Peyer's patch (tissue), 4 donors: ENCODE measurements at regions not wholly inside any gene's neighbourhood (a gene's known extent, or its start where the extent isn't known, plus 50 kb on each side); places are given as distances from the start of the nearest gene placed in this dataset.

Experiments used
- DNase-seq, 3 donors: peaks; one replicate each; pipeline ENCODE4 v3.0.0-alpha.2; 2017 to 2019
- H3K27ac ChIP-seq, 4 donors: fragments of 200-600 bp; sonication (generic); one replicate each; pipeline ENCODE4 v1.5.1; 2016 to 2019
- H3K27me3 ChIP-seq, 2 donors: fragments of 200-600 bp; sonication (generic); one replicate each; pipeline ENCODE4 v1.5.1; 2019
- H3K36me3 ChIP-seq, 3 donors: fragments of 200-600 bp; sonication (generic); one replicate each; pipeline ENCODE4 v1.5.1; 2016 to 2019
- H3K4me1 ChIP-seq, 4 donors: fragments of 200-600 bp; sonication (generic); one replicate each; pipeline ENCODE4 v1.5.1; 2016 to 2019
- H3K4me3 ChIP-seq, 4 donors: fragments of 200-600 bp; sonication (generic); 1 replicate in 3 of 4; 2 replicates in 1 of 4; pipeline ENCODE4 v1.5.1; 2016 to 2019; ENCODE audit warnings: mild to moderate bottlenecking in 1 of 4
- H3K9me3 ChIP-seq, 4 donors: fragments of 200-600 bp; sonication (generic); one replicate each; pipeline ENCODE4 v1.5.1; 2016 to 2019; ENCODE audit warnings: mild to moderate bottlenecking in 1 of 4
- POLR2A ChIP-seq, 2 donors: fragments of 450-650 bp; IDR thresholded peaks; one replicate each; pipeline ENCODE4 v1.5.1; 2017; ENCODE audit warnings: antibody characterized with exemption in 2 of 2, mild to moderate bottlenecking in 2 of 2, moderate library complexity in 2 of 2
- TF ChIP-seq, protein P1 (sequence below), 6 experiments: fragments of 450-650 bp in 4 of 6; fragments of 200-600 bp in 2 of 6; sonication (generic) in 1 of 6; IDR thresholded peaks; one replicate each; pipeline ENCODE4 v1.5.1; 2017 to 2019; ENCODE audit warnings: antibody characterized with exemption in 6 of 6, mild to moderate bottlenecking in 3 of 6, moderate library complexity in 1 of 6

GRCh38 chr5:92822183-92822582 lies 758.8 kb downstream of the NR2F1-AS1 start:
- no peaks in the 10 kb centered on the region for H3K9me3 ChIP-seq
- no peak overlapping the region for H3K4me3 ChIP-seq
- TF ChIP-seq, protein P1, sequence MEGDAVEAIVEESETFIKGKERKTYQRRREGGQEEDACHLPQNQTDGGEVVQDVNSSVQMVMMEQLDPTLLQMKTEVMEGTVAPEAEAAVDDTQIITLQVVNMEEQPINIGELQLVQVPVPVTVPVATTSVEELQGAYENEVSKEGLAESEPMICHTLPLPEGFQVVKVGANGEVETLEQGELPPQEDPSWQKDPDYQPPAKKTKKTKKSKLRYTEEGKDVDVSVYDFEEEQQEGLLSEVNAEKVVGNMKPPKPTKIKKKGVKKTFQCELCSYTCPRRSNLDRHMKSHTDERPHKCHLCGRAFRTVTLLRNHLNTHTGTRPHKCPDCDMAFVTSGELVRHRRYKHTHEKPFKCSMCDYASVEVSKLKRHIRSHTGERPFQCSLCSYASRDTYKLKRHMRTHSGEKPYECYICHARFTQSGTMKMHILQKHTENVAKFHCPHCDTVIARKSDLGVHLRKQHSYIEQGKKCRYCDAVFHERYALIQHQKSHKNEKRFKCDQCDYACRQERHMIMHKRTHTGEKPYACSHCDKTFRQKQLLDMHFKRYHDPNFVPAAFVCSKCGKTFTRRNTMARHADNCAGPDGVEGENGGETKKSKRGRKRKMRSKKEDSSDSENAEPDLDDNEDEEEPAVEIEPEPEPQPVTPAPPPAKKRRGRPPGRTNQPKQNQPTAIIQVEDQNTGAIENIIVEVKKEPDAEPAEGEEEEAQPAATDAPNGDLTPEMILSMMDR (IDR thresholded peaks at IDR 0.05) = no peak
- no peak for TF ChIP-seq POLR2A (IDR thresholded peaks at IDR 0.05)
- no peaks in the 10 kb centered on the region for H3K27me3 ChIP-seq
- no peaks in the 10 kb centered on the region for H3K4me1 ChIP-seq
- no peaks in the 10 kb centered on the region for H3K36me3 ChIP-seq
- no peak overlapping the region for H3K27ac ChIP-seq
- DNase-seq = no peak

GRCh38 chr5:92809855-92810465 lies 771.1 kb downstream of the NR2F1-AS1 start:
- no peaks in the 10 kb centered on the region for H3K4me1 ChIP-seq
- no peaks in the 10 kb centered on the region for H3K9me3 ChIP-seq
- H3K27me3 ChIP-seq = no peaks in the 10 kb centered on the region
- no peak for DNase-seq
- H3K27ac ChIP-seq = no peak overlapping the region
- no peak overlapping the region for H3K4me3 ChIP-seq
- TF ChIP-seq POLR2A (IDR thresholded peaks at IDR 0.05) = no peak
- TF ChIP-seq, protein P1 (IDR thresholded peaks at IDR 0.05) = no peak
- no peaks in the 10 kb centered on the region for H3K36me3 ChIP-seq

DNA sequence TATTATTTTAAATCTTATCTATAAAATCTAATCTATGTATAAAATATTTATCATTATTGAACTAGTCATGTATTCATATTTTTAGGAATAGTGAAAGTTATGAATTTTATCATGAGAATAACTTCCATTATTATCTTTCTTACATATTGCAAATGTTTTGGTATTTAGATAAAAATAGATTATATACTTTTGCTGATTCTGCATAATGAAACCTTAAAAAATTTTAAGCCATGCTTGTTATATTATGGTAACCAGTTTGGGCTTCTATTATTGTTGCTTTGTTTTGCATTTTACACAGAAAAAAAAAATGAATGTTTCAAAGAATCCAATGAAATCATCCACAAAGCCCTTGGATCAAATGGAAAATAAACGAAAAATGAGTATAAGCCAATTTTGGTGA lies 772.5 kb downstream of the NR2F1-AS1 start:
- Histone ChIP-seq H3K27me3 (no peaks in the 10 kb centered on the region), H3K4me3 (no peak overlapping the region), H3K9me3 (no peaks in the 10 kb centered on the region), H3K27ac (no peak overlapping the region), H3K36me3 (no peaks in the 10 kb centered on the region), H3K4me1 (no peaks in the 10 kb centered on the region)
- TF ChIP-seq, protein P1 (IDR thresholded peaks at IDR 0.05) = no peak
- no peak for DNase-seq

DNA sequence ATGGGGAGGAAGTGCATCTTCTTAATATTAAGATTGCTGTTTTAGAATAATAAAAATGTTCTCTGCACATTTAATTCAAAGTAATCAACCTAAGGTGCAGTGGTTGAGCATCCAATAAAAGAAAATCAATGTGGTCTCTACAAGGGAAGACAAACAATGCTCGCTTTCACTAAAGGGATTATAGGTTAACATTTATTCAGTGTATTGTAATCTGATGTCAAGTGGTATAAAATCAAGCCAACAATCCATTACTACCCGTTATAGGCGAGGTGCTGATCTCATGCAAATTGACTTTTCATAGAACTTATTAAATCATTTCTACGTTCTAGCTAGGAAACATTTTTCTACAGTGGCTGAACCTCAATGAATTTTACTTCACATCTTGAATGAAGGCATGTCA lies 773.9 kb downstream of the NR2F1-AS1 start:
- DNase-seq = no peak
- Histone ChIP-seq H3K27me3 (no peaks in the 10 kb centered on the region), H3K9me3 (no peaks in the 10 kb centered on the region), H3K36me3 (no peaks in the 10 kb centered on the region), H3K4me1 (no peaks in the 10 kb centered on the region), H3K27ac (no peak overlapping the region), H3K4me3 (no peak overlapping the region)
- no peak for TF ChIP-seq POLR2A (IDR thresholded peaks at IDR 0.05)
- TF ChIP-seq, protein P1 (IDR thresholded peaks at IDR 0.05) = no peak

- no peak for DNase-seq
Measured at GRCh38 chr5:92805446-92805845, 775.6 kb downstream of the NR2F1-AS1 start.

More at GRCh38 chr5:92805446-92805845, 775.6 kb downstream of the NR2F1-AS1 start:
- H3K27me3 ChIP-seq = no peaks in the 10 kb centered on the region
- H3K9me3 ChIP-seq = no peaks in the 10 kb centered on the region
- no peak overlapping the region for H3K4me3 ChIP-seq
- TF ChIP-seq, protein P1 (IDR thresholded peaks at IDR 0.05) = no peak
- no peak for TF ChIP-seq POLR2A (IDR thresholded peaks at IDR 0.05)
- no peaks in the 10 kb centered on the region for H3K36me3 ChIP-seq
- no peaks in the 10 kb centered on the region for H3K4me1 ChIP-seq
- H3K27ac ChIP-seq = no peak overlapping the region
